ENCODE measurements at regions not wholly inside any gene's neighbourhood (a gene's known extent, or its start where the extent isn't known, plus 50 kb on each side); places are given as distances from the start of the nearest gene placed in this dataset.

GRCh38 chr12:94046626-94047410 lies 101.6 kb upstream of the PLXNC1 start:
- DNase-seq (ENCODE audit: low read depth): peak; percentile 7
- no peak for TF ChIP-seq CTCF (conservative IDR thresholded peaks at IDR 0.05; ENCODE audit: control insufficient read depth, insufficient read depth, low read depth, low read length)
- no peak overlapping the region for H3K4me3 ChIP-seq (ENCODE audit: control insufficient read depth, low read depth, low read length)

- no peak for DNase-seq (ENCODE audit: low read depth)
- H3K4me3 ChIP-seq (ENCODE audit: control insufficient read depth, low read depth, low read length): no peak overlapping the region
- TF ChIP-seq CTCF (conservative IDR thresholded peaks at IDR 0.05; ENCODE audit: control insufficient read depth, insufficient read depth, low read depth, low read length): no peak
Measured at GRCh38 chr12:94047781-94048567, 100.4 kb upstream of the PLXNC1 start.

GRCh38 chr12:94048757-94049156 lies 99.6 kb upstream of the PLXNC1 start:
- no peak overlapping the region for H3K4me3 ChIP-seq (ENCODE audit: control insufficient read depth, low read depth, low read length)
- no peak for TF ChIP-seq CTCF (conservative IDR thresholded peaks at IDR 0.05; ENCODE audit: control insufficient read depth, insufficient read depth, low read depth, low read length)
- DNase-seq (ENCODE audit: low read depth): no peak

GRCh38 chr12:94049718-94050117 lies 98.7 kb upstream of the PLXNC1 start:
- TF ChIP-seq CTCF (conservative IDR thresholded peaks at IDR 0.05; ENCODE audit: control insufficient read depth, insufficient read depth, low read depth, low read length): no peak
- H3K4me3 ChIP-seq (ENCODE audit: control insufficient read depth, low read depth, low read length): no peak overlapping the region
- DNase-seq (ENCODE audit: low read depth): no peak

GRCh38 chr12:94053676-94054075 lies 94.7 kb upstream of the PLXNC1 start:
- no peak for DNase-seq (ENCODE audit: low read depth)
- no peak overlapping the region for H3K4me3 ChIP-seq (ENCODE audit: control insufficient read depth, low read depth, low read length)
- TF ChIP-seq CTCF (conservative IDR thresholded peaks at IDR 0.05; ENCODE audit: control insufficient read depth, insufficient read depth, low read depth, low read length): no peak

GRCh38 chr12:94055528-94055927 lies 92.8 kb upstream of the PLXNC1 start:
- H3K4me3 ChIP-seq (ENCODE audit: control insufficient read depth, low read depth, low read length): no peak overlapping the region
- DNase-seq (ENCODE audit: low read depth): no peak
- no peak for TF ChIP-seq CTCF (conservative IDR thresholded peaks at IDR 0.05; ENCODE audit: control insufficient read depth, insufficient read depth, low read depth, low read length)

Measured in fibroblast of mammary gland (primary cell).